Right cardiac atrium (tissue), 5 donors: ENCODE measurements at regions not wholly inside any gene's neighbourhood (a gene's known extent, or its start where the extent isn't known, plus 50 kb on each side); places are given as distances from the start of the nearest gene placed in this dataset.
A peak's percentile ranks its signal among the peaks of the same experiment; 100 is the strongest.

ENCODE experiments used
- ATAC-seq, 2 donors: fragments of 200-7000 bp; cut with Tn5 transposase; one replicate each; pipeline versions ENCODE4 v1.8.0 to v1.9.1; 2020; ENCODE audit warnings: moderate library complexity in 2 of 2, mild to moderate bottlenecking in 1 of 2
- DNase-seq, 3 donors: peaks; one replicate each; pipeline ENCODE4 v3.0.0-alpha.2; 2020
- H3K27ac ChIP-seq: one replicate; pipeline ENCODE4 v1.5.1; 2013; ENCODE audit warnings: mild to moderate bottlenecking, low read length, control low read depth, moderate library complexity
- H3K27me3 ChIP-seq: one replicate; pipeline ENCODE4 v1.6.1; 2013; ENCODE audit not compliant: control insufficient read depth, insufficient read depth
- H3K4me1 ChIP-seq: one replicate; pipeline ENCODE4 v1.6.1; 2013; ENCODE audit warnings: low read length; ENCODE audit not compliant: control insufficient read depth, insufficient read depth
- H3K4me3 ChIP-seq: one replicate; pipeline ENCODE4 v1.5.1; 2013; ENCODE audit warnings: low read length, control low read depth
- H3K9me3 ChIP-seq: one replicate; pipeline ENCODE4 v1.6.1; 2013; ENCODE audit warnings: low read length; ENCODE audit not compliant: control insufficient read depth
- WGBS: extraction: QIAGEN DNeasy Blood & Tissue Kit; methylation state at CpG from one replicate; pipeline ENCODE4 v1.1.7; 2013; 5-methylcytosine and 5-hydroxymethylcytosine counted together
- intact Hi-C, 4 donors: fragments of 100-400 bp; cut with DNase I; formaldehyde crosslinking; loops; one replicate each; pipeline versions ENCODE4 v1.11.0 to v1.14.0; 2022 to 2023
- donor health status: healthy with polysubstance abuse.
- donor health status: DM: no; HTN: yes; CAD: no.
- donor health status: DM: no; HTN: no; CAD: no.
- donor health status: DM: no; HTN: yes; CAD: no; lungs with severe emphysema.
- donor health status: DM: yes; HTN: yes; CAD: no.

GRCh38 chr5:68757626-68758212 lies 336.1 kb upstream of the SLC30A5 start:
- Histone ChIP-seq H3K9me3 (no peaks in the 10 kb centered on the region), H3K27ac (no peak overlapping the region), H3K27me3 (no peaks in the 10 kb centered on the region), H3K4me3 (no peak overlapping the region), H3K4me1 (no peaks in the 10 kb centered on the region)
- ATAC-seq (no peak), DNase-seq (no peak)
- intact Hi-C loops, result no loop called here
- 86% methylated on average over 1 of the region's 1 CpG for WGBS

- DNase-seq (no peak), ATAC-seq (no peak)
- intact Hi-C loops, result no loop called here
- Histone ChIP-seq H3K4me3 (no peak overlapping the region), H3K4me1 (no peaks in the 10 kb centered on the region), H3K27me3 (no peaks in the 10 kb centered on the region), H3K9me3 (no peaks in the 10 kb centered on the region), H3K27ac (no peak overlapping the region)
- 92% methylated on average over 5 of the region's 5 CpGs for whole genome bisulfite sequencing
Measured at GRCh38 chr5:68759593-68759992, 334.2 kb upstream of the SLC30A5 start.

GRCh38 chr5:68762201-68762600 lies 331.6 kb upstream of the SLC30A5 start:
- H3K4me1 ChIP-seq, result no peaks in the 10 kb centered on the region
- DNase-seq (no peak), ATAC-seq (no peak)
- H3K9me3 ChIP-seq, result no peaks in the 10 kb centered on the region
- intact Hi-C loops, result no loop called here
- H3K27ac ChIP-seq, result no peak overlapping the region
- H3K4me3 ChIP-seq, result no peak overlapping the region
- 91% methylated on average over 2 of the region's 2 CpGs for WGBS
- no peaks in the 10 kb centered on the region for H3K27me3 ChIP-seq

GRCh38 chr5:68766952-68767464 lies 326.8 kb upstream of the SLC30A5 start:
- intact Hi-C loops, result no loop called here
- DNase-seq (no peak), ATAC-seq (no peak)
- Histone ChIP-seq H3K9me3 (no peaks in the 10 kb centered on the region), H3K4me1 (no peaks in the 10 kb centered on the region), H3K4me3 (no peak overlapping the region), H3K27me3 (no peaks in the 10 kb centered on the region), H3K27ac (no peak overlapping the region)
- 88% methylated on average over 4 of the region's 4 CpGs for WGBS

GRCh38 chr5:68770551-68770950 lies 323.3 kb upstream of the SLC30A5 start:
- intact Hi-C loops, result no loop called here
- no peaks in the 10 kb centered on the region for H3K27me3 ChIP-seq
- DNase-seq (no peak), ATAC-seq (peak in 1 of 2 donors; percentile 22)
- 69% methylated on average over 3 of the region's 3 CpGs for WGBS
- no peak overlapping the region for H3K27ac ChIP-seq
- H3K4me1 ChIP-seq, result no peaks in the 10 kb centered on the region
- no peaks in the 10 kb centered on the region for H3K9me3 ChIP-seq
- no peak overlapping the region for H3K4me3 ChIP-seq

GRCh38 chr5:68771221-68771620 lies 322.6 kb upstream of the SLC30A5 start:
- WGBS, result 68% methylated on average over 4 of the region's 4 CpGs
- no peak overlapping the region for H3K4me3 ChIP-seq
- no peaks in the 10 kb centered on the region for H3K27me3 ChIP-seq
- H3K27ac ChIP-seq, result no peak overlapping the region
- DNase-seq (no peak), ATAC-seq (no peak)
- H3K9me3 ChIP-seq, result no peaks in the 10 kb centered on the region
- intact Hi-C loops, result no loop called here
- no peaks in the 10 kb centered on the region for H3K4me1 ChIP-seq

GRCh38 chr5:68771732-68772131 lies 322.1 kb upstream of the SLC30A5 start:
- Histone ChIP-seq H3K9me3 (no peaks in the 10 kb centered on the region), H3K27me3 (no peaks in the 10 kb centered on the region), H3K27ac (no peak overlapping the region), H3K4me1 (no peaks in the 10 kb centered on the region), H3K4me3 (no peak overlapping the region)
- ATAC-seq, result no peak
- no peak for DNase-seq
- 29% methylated on average over 3 of the region's 3 CpGs for WGBS
- intact Hi-C loops, result no loop called here

GRCh38 chr5:68776381-68776780 lies 317.4 kb upstream of the SLC30A5 start:
- WGBS, result 83% methylated on average over 3 of the region's 3 CpGs
- Histone ChIP-seq H3K27ac (no peak overlapping the region), H3K27me3 (no peaks in the 10 kb centered on the region), H3K4me1 (no peaks in the 10 kb centered on the region), H3K9me3 (no peaks in the 10 kb centered on the region), H3K4me3 (no peak overlapping the region)
- intact Hi-C loops, result no loop called here
- DNase-seq (no peak), ATAC-seq (no peak)

- Histone ChIP-seq H3K4me1 (no peaks in the 10 kb centered on the region), H3K9me3 (no peaks in the 10 kb centered on the region), H3K4me3 (no peak overlapping the region), H3K27ac (no peak overlapping the region), H3K27me3 (no peaks in the 10 kb centered on the region)
- WGBS, result 73% methylated on average over 2 of the region's 2 CpGs
- intact Hi-C loops, result no loop called here
- DNase-seq (no peak), ATAC-seq (no peak)
Measured at GRCh38 chr5:68777135-68777534, 316.7 kb upstream of the SLC30A5 start.

GRCh38 chr5:68778484-68778883 lies 315.3 kb upstream of the SLC30A5 start:
- Histone ChIP-seq H3K4me1 (no peaks in the 10 kb centered on the region), H3K27me3 (no peaks in the 10 kb centered on the region), H3K4me3 (no peak overlapping the region), H3K9me3 (no peaks in the 10 kb centered on the region), H3K27ac (no peak overlapping the region)
- no peak for ATAC-seq
- intact Hi-C loops, result no loop called here
- DNase-seq, result no peak

GRCh38 chr5:68780299-68780955 lies 313.4 kb upstream of the SLC30A5 start:
- DNase-seq (no peak), ATAC-seq (no peak)
- WGBS, result 93% methylated on average over 1 of the region's 1 CpG
- no peak overlapping the region for H3K4me3 ChIP-seq
- H3K27ac ChIP-seq, result no peak overlapping the region
- H3K27me3 ChIP-seq, result no peaks in the 10 kb centered on the region
- intact Hi-C loops, result no loop called here
- H3K9me3 ChIP-seq, result no peaks in the 10 kb centered on the region
- no peaks in the 10 kb centered on the region for H3K4me1 ChIP-seq

GRCh38 chr5:68793074-68793473 lies 300.7 kb upstream of the SLC30A5 start:
- DNase-seq, result no peak
- H3K9me3 ChIP-seq, result no peaks in the 10 kb centered on the region
- intact Hi-C loops, result no loop called here
- peaks cover 3% of the 10 kb centered on the region for H3K4me1 ChIP-seq
- H3K27ac ChIP-seq, result no peak overlapping the region
- 97% methylated on average over 1 of the region's 1 CpG for WGBS
- no peaks in the 10 kb centered on the region for H3K27me3 ChIP-seq
- H3K4me3 ChIP-seq, result no peak overlapping the region
- ATAC-seq, result no peak
